Keratinocyte (primary cell): ENCODE measurements at regions not wholly inside any gene's neighbourhood (a gene's known extent, or its start where the extent isn't known, plus 50 kb on each side); places are given as distances from the start of the nearest gene placed in this dataset.

Experiments used
- CTCF ChIP-seq, 3 experiments: IDR thresholded peaks in 1 of 3; conservative IDR thresholded peaks in 1 of 3; optimal IDR thresholded peaks in 1 of 3; 2 replicates in 2 of 3; 3 replicates in 1 of 3; pipeline versions ENCODE3 to v1.5.1; 2011; ENCODE audit warnings: low read length in 3 of 3, mild to moderate bottlenecking in 3 of 3, moderate library complexity in 2 of 3, control low read depth in 1 of 3, inconsistent platforms in 1 of 3; ENCODE audit not compliant: insufficient read depth in 2 of 3; ENCODE audit errors: extremely low read depth in 1 of 3
- EZH2 ChIP-seq: IDR thresholded peaks from one replicate; pipeline ENCODE4 v1.6.1; 2012; ENCODE audit warnings: inconsistent platforms, mild to moderate bottlenecking, low read length, moderate library complexity

- TF ChIP-seq EZH2 = no peak
- no peak for TF ChIP-seq CTCF (optimal IDR thresholded peaks at IDR 0.05 in 1 of 3, IDR thresholded peaks at IDR 0.05 in 1 of 3, conservative IDR thresholded peaks at IDR 0.05 in 1 of 3; ENCODE audit: extremely low read depth in 1 of 3, insufficient read depth in 2 of 3, low read length in 3 of 3)
These were observed 436.8 kb upstream of the THBS1 start for GRCh38 chr15:39144051-39144450.
